Skeletal muscle cell (primary cell): ENCODE measurements at regions not wholly inside any gene's neighbourhood (a gene's known extent, or its start where the extent isn't known, plus 50 kb on each side); places are given as distances from the start of the nearest gene placed in this dataset.
"Not testable (repeated sequence)": the region's sequence is repeated elsewhere in the genome, so short reads cannot be mapped to it uniquely, and the experiment has no call there.

Source experiments
- DNase-seq: peaks from one replicate; pipeline ENCODE4 v3.0.0-alpha.2; 2010; ENCODE audit warnings: low read depth
- H3K4me3 ChIP-seq: 2 replicates; pipeline ENCODE4 v1.5.1; 2011; ENCODE audit warnings: low read depth, mild to moderate bottlenecking, control low read depth, low read length, moderate library complexity

GRCh38 chr16:17017442-17017841 lies 453.3 kb downstream of the XYLT1 start:
- no peak overlapping the region for H3K4me3 ChIP-seq

DNA sequence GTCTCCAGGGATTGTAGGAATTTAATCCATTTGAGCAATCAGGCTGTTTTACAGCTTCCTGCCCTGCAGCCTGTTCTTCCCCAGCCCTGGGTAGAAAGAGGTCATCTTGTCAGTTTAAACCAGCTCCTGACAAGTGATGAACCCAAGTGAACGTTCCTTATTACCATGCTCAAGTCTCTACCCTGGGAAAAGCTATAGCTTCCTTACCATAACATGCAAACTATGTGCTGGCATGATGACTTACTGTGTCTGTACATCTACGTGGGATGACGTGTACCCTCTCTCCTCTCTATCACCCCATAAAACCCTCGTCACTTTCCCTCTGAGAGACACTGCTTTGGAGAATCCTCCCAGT lies 452.2 kb downstream of the XYLT1 start:
- no peak for DNase-seq
- H3K4me3 ChIP-seq = no peak overlapping the region

More at GRCh38 chr16:17017442-17017841, 453.3 kb downstream of the XYLT1 start:
- no peak for DNase-seq

DNA sequence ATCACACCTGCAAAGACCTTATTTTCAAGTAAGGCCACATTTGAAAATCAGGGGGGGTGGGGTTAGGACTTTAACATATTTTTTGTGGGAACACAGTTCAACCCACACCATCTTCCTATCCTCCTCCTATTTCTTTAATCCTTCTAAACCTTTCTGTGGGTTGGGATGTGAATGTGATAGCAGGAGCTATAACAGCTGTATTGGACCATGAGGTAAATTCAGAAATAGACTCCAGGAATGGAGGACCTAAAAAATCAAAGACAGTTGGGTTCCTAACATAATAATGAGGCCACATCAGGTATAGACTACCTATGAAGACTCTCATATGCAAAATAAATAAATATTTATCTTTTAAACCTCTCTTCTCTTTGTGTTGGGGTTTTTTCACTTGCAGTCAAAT lies 451.4 kb downstream of the XYLT1 start:
- H3K4me3 ChIP-seq = no peak overlapping the region
- DNase-seq = no peak

- DNase-seq = no peak
- H3K4me3 ChIP-seq = no peak overlapping the region
These were observed 447.2 kb downstream of the XYLT1 start for GRCh38 chr16:17023606-17024005.

GRCh38 chr16:17024514-17024913 lies 446.2 kb downstream of the XYLT1 start:
- no peak for DNase-seq
- no peak overlapping the region for H3K4me3 ChIP-seq

DNA sequence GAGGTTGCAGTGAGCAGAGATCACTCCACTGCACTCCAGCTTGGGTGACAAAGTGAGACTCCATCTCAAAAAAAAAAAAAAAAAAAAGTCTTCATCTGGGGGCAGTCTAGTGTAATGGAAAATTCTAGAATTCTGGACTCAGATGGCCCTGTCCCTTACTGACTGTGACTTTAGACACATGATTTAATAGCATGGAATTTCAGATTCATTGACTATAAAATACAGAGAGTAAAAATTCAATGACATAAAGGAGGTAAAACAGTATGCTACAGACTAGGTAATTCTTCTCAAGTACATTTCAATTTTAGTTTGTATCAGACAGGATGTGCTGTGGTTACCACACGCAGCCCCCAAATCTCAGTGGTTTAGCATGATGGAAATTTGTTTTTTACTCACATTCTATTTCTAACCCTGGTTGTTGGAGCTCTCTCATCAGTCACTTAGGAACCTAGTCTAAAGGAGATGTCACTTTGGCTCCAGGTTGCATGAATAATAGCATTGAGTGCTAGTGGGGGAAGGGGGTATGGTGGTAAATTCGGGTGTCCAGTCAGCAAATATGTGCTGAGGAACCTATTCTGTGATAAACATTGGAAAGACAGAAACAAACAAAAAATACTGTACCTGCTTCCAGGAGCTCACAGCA lies 444.0 kb downstream of the XYLT1 start:
- no peak overlapping the region for H3K4me3 ChIP-seq
- no peak for DNase-seq

GRCh38 chr16:17027488-17028129 lies 443.2 kb downstream of the XYLT1 start:
- no peak for DNase-seq

DNA sequence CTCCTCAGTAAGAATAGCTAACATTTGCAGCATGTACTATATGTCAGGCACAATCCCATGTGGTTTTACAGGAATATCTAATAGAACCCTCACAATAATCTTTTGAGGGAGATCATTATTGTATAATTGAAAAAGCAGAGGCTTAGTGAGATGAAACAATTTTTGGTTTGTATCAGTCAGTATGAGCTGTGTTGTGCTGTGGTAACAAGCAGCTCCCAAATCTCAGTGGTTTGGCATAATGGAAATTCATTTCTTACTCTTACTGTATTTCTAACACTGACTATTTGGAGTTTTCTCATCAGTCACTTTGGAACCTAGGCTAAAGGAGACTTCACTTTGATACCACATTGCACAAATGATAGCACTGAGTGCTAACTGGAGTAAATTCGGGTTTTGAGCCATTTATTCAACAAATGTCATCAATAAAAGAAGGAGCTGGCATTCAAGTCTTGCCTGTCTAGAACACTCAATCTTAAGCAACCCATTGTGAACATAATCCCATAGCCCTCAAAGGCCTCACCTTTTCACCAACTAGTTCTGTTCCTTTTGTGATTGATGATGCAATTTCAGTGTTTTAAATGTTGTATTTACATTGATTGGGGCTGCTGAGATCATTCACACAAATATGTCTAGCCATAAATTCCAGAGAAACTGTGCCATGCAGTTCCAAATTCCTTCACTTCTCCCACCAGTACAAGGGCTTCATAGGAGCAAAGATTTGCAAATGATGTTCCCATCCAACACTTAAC lies 441.0 kb downstream of the XYLT1 start:
- H3K4me3 ChIP-seq = no peak overlapping the region
- DNase-seq = no peak

More at GRCh38 chr16:17027488-17028129, 443.2 kb downstream of the XYLT1 start:
- no peak overlapping the region for H3K4me3 ChIP-seq

GRCh38 chr16:17031484-17032268 lies 439.1 kb downstream of the XYLT1 start:
- DNase-seq = no peak
- H3K4me3 ChIP-seq = no peak overlapping the region

DNA sequence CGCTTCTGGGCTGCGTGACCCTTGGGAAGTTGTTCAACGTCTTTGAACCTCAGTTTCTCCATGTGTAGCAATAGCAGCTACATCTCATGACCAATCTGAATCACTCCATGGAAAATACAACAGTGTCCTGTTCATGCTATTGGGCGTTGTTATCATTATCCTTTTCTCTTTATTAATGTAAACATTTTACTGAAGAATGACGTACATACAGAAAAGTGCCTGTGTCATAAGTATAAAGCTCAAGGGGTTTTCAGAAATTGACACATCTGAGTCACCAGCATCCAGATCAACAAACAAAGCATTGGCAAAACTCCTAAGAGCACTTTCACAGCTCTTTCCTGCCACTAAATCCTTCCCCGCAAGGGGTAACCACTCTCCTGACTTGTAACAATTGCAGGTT lies 438.4 kb downstream of the XYLT1 start:
- no peak for DNase-seq
- H3K4me3 ChIP-seq = no peak overlapping the region

DNA sequence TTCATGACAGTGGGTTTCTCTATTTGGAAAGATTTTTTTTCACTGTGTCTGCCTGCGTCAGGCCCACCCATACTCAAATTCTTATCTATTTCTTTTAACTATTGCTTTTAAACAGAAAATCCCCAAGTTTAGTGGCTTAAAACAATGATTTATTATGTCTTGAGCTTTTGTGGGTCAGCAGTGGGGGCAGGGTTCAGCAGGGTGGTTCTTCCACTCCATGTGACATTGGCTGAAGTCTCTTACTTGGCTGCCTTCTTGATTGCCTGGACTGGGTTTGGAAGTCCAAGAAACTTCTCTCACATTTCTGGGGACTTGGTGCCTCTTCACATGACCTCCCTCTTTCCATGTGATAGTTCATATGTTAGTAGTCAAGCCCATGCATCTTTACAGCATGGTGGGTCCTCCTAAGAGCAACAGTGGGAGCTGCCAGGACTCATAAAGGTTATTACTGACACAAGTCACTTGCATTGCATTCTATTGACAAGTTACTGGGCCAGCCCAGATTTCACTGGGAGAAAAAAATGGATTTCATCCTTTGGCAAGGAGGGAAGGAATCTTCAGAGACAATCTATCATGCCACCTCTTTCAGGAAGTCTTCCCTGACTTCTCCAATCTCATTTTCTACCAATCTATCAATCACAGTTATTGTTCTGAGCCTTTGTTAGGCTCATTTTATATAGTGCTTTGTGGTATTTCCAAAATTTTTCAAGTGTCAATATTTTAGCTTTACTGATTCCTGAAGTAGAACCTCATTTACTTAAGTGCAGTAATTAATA lies 436.1 kb downstream of the XYLT1 start:
- no peak for DNase-seq
- no peak overlapping the region for H3K4me3 ChIP-seq

DNA sequence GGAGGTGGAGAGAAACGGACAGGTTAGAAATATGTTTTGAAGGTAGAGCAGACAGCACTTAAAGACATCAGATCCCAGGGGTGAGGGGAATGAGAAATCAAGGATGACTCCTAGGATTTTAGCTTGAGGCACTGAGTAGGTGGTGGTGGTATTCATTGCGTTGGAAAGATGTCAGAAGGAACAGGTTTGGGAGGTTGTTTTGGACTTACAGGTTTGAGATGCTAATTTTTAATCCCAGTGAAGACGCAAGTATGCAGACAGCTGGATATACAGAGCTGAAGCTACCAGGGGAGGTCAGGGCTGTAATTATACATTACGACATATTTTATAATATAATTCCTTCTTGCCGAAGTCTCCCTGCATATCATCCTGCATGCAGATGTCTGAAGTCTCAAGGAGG lies 433.3 kb downstream of the XYLT1 start:
- H3K4me3 ChIP-seq = no peak overlapping the region
- DNase-seq = no peak

- DNase-seq = no peak
- no peak overlapping the region for H3K4me3 ChIP-seq
These were observed 432.3 kb downstream of the XYLT1 start for GRCh38 chr16:17038415-17038814.

- not testable (repeated sequence) for DNase-seq, H3K4me3 ChIP-seq
These were observed 421.7 kb downstream of the XYLT1 start for GRCh38 chr16:17049109-17049508.

DNA sequence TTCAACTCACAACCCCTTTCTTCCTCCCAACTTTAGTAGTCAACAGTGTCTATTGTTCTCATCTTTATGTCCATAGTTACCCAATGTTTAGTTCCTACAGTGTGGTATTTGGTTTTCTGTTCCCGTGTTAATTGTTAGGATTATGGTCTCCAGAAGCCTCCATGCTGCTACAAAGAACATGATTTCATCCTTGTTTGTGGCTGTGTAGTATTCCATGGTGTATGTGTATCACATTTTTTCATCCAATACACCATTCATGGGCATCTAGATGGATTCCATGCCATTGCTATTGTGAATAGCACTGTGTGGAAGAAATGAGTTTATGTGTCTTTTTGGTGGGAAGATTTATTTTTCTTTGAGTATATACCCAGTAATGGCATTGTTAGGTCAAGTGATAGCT lies 420.3 kb downstream of the XYLT1 start:
- H3K4me3 ChIP-seq = no peak overlapping the region
- DNase-seq = no peak
